Astrocyte of the cerebellum (primary cell): ENCODE measurements at regions not wholly inside any gene's neighbourhood (a gene's known extent, or its start where the extent isn't known, plus 50 kb on each side); places are given as distances from the start of the nearest gene placed in this dataset.

ENCODE experiments used
- DNase-seq: peaks from one replicate; pipeline ENCODE4 v3.0.0-alpha.2; 2011; ENCODE audit warnings: low read depth
- H3K4me3 ChIP-seq: 2 replicates; pipeline ENCODE4 v1.5.1; 2011; ENCODE audit warnings: mild to moderate bottlenecking, low read depth, low read length, moderate library complexity
- in situ Hi-C: cut with HindIII; loops from 2 replicates; pipeline ENCODE4 v1.10.0; 2017; ENCODE audit warnings: low sequenced_read_pairs
- TF ChIP-seq, protein P1 (sequence below): IDR thresholded peaks from 2 replicates; pipeline ENCODE4 v1.5.1; 2012; ENCODE audit warnings: low read length, low read depth, moderate library complexity, mild to moderate bottlenecking; ENCODE audit errors: missing control alignments

DNA sequence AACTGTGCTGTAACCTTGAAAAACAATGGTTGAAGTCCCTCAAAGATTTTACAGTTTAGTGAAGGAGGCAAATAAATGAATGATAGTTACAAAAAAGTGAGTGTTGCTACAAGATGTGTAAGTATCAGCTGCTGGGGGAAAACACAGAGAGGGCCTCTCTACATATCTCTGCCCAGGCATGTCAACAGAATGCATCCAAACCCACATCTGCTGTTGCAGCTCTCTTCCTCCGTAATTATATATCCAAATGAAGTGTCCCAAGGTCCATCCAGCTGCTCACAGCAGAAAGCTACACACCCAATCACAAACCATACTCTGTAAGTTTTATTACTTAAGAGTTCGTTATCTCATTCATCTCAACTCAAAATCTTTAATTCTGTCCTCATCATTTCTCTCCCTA, 584.6 kb downstream of the ANXA1 start:
- H3K4me3 ChIP-seq: no peak overlapping the region
- no peak for DNase-seq
- TF ChIP-seq, protein P1, sequence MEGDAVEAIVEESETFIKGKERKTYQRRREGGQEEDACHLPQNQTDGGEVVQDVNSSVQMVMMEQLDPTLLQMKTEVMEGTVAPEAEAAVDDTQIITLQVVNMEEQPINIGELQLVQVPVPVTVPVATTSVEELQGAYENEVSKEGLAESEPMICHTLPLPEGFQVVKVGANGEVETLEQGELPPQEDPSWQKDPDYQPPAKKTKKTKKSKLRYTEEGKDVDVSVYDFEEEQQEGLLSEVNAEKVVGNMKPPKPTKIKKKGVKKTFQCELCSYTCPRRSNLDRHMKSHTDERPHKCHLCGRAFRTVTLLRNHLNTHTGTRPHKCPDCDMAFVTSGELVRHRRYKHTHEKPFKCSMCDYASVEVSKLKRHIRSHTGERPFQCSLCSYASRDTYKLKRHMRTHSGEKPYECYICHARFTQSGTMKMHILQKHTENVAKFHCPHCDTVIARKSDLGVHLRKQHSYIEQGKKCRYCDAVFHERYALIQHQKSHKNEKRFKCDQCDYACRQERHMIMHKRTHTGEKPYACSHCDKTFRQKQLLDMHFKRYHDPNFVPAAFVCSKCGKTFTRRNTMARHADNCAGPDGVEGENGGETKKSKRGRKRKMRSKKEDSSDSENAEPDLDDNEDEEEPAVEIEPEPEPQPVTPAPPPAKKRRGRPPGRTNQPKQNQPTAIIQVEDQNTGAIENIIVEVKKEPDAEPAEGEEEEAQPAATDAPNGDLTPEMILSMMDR: no peak
- in situ Hi-C loops: no loop called here

DNA sequence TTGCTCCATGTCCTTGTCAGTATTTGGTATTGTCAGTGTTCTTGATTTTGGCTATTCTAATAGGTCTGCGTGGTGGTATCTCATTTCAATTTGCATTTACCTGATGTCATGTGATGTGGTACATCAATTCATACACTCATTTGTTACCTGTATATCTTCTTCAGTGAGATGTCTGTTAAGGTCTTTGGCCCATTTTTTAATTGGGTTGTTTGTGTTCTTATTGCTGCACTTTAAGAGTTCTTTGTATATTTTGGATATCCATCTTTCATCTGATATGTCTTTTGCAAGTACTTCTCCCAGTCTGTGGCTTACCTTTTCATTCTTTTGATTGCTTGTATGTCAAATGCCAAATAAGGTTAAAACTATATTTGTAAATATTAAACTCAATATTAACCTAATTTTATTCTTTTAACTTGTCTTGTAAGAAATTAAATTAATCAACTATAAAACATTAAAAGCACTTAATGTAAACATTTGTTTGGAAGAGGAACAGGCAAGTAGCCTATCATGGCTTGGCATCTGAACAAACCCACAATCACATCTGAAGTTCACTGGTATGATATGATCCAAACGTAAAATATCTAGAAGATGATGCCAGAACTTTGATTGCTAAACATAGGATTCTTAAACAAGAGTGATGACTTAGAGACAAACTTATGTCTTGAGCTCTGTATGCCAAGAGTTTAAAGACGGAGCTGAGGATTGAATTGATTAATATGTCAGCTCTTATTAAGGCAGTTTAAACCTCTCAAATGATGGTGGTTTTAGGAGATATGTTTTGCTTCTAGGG, 587.3 kb downstream of the ANXA1 start:
- in situ Hi-C loops: no loop called here
- no peak overlapping the region for H3K4me3 ChIP-seq
- TF ChIP-seq, protein P1: no peak
- DNase-seq: no peak

DNA sequence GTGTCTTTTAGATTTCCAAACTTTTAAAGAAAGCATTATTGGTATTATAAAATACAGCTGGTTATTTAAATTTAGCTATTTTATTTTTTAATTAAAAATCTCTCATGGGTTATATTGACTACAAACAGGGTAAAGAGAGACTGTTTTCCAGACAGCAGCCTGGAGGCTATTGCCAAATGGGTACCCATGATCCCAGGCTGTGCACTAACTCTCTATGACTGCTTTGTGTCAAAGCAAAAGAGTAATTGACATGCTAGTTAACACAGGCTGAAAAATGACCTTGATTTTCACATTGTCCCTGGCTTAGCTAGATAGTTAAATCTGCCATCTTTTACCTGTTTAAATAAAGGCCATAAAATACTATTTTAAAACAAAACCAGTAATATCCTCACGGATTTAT, 589.7 kb downstream of the ANXA1 start:
- TF ChIP-seq, protein P1: no peak
- no peak overlapping the region for H3K4me3 ChIP-seq
- no peak for DNase-seq
- in situ Hi-C loops: no loop called here

DNA sequence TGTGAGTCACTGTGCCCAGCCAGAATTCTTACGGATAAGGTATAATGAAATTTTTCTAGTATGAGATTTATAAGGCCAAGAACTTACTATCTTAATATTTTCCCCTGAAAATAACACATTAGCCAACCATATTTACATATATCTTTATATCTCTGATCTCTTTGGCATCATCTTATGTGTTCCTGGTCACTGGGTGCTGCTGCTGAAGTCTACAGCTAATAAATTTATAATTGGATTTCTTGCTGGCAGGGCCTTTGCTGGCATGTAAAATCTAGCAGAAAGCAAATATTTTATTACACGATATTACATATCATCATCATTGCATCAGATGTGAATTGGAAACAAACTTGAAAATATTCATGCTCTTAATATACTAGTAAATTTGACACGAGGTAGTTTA, 590.7 kb downstream of the ANXA1 start:
- TF ChIP-seq, protein P1: no peak
- no peak overlapping the region for H3K4me3 ChIP-seq
- no peak for DNase-seq
- in situ Hi-C loops: no loop called here

DNA sequence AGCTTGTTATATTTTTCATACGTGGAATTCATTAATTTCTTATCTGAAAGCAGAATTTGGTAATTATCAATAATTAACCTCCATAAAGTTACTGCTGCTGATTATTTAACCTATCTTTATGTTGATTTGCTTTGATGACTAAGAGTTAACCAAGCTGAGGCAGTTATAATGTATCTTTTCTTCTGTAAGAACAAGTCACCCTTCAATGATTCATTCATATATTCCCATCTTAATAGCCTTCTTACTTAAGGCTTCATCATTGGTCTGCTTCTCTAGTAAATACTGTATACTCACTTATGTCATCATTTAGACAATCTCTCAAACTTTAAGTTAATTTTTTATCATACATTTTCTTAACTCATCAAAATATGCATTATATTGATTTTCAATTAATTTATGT, 592.2 kb downstream of the ANXA1 start:
- DNase-seq: no peak
- TF ChIP-seq, protein P1: no peak
- no peak overlapping the region for H3K4me3 ChIP-seq
- in situ Hi-C loops: no loop called here

DNA sequence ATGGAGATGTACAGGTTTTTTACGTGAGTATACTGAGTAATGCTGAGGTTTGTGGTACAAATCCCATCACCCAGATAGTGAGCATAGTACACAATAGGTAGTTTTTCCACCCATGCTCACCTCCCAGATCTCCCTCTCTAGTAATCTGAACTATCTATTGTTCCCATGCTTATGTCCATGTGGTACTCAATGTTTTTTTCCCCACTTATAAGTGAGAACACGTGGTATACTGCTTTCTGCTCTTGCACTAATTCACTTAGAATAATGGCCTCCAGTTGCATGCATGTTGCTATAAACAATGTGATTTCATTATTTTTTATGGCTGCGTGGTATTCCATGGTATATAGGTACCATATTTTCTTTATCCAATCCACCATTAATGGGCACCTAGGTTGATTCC, 593.9 kb downstream of the ANXA1 start:
- no peak overlapping the region for H3K4me3 ChIP-seq
- in situ Hi-C loops: no loop called here
- DNase-seq: no peak
- TF ChIP-seq, protein P1: no peak
